ENCODE measurements at regions not wholly inside any gene's neighbourhood (a gene's known extent, or its start where the extent isn't known, plus 50 kb on each side); places are given as distances from the start of the nearest gene placed in this dataset.

GRCh38 chr13:81676008-81676407 is 1335.1 kb upstream of the SPRY2 start:
- no peaks in the 10 kb centered on the region for H3K79me2 ChIP-seq (ENCODE audit: control insufficient read depth, insufficient read depth, low read length)
- no peaks in the 10 kb centered on the region for H3K27me3 ChIP-seq (replicated peaks in 1 of 2; ENCODE audit: control insufficient read depth in 2 of 2, insufficient read depth in 2 of 2, low read length in 1 of 2)
- H4K20me1 ChIP-seq (ENCODE audit: control insufficient read depth, insufficient read depth) = no peaks in the 10 kb centered on the region
- no peak overlapping the region for H3K4me2 ChIP-seq (ENCODE audit: control insufficient read depth, insufficient read depth)
- intact Hi-C loops (cut with micrococcal nuclease; ENCODE audit: unreplicated experiment) = no loop called here
- ChIA-PET POLR2A (interaction anchor here (0.7 kb wide), 1 partner anchor 366 kb away, joined by 8 read pairs; no protein-coding TSS in a partner anchor), SMC1A (ENCODE audit: uncharacterized antibody, unreplicated experiment) (interaction anchor here (0.5 to 0.8 kb wide), 3 partner anchors 20 to 66 kb away, joined by 3 read pairs; no protein-coding TSS in a partner anchor), CTCF (interaction anchor here (0.9 to 1.4 kb wide), 2 partner anchors 11 to 1503 kb away, joined by 3 read pairs; no protein-coding TSS in a partner anchor), RAD21 (ENCODE audit: unreplicated experiment) (interaction anchor here (0.7 kb wide), 1 partner anchor 654 kb away, joined by 3 read pairs; no protein-coding TSS in a partner anchor)
- H3K9me3 ChIP-seq (replicated peaks; ENCODE audit: control insufficient read depth, insufficient read depth, low read length) = no peaks in the 10 kb centered on the region
- in situ Hi-C loops (cut with MboI) = no loop called here
- H2AFZ ChIP-seq (ENCODE audit: control insufficient read depth, low read depth, low read length) = no peak overlapping the region
- no peaks in the 10 kb centered on the region for H3K36me3 ChIP-seq (ENCODE audit: control insufficient read depth in 2 of 2, insufficient read depth in 2 of 2, low read length in 1 of 2)
- no peak overlapping the region for H3K27ac ChIP-seq (ENCODE audit: control insufficient read depth, insufficient read depth)
- FAIRE-seq (no peak), DNase-seq (ENCODE audit: low read depth, low spot score) (no peak), ATAC-seq (no peak)
- no peak overlapping the region for H3K4me3 ChIP-seq
- no peaks in the 10 kb centered on the region for H3K4me1 ChIP-seq (ENCODE audit: control insufficient read depth, insufficient read depth, low read length)
- H3K9ac ChIP-seq (ENCODE audit: control insufficient read depth, insufficient read depth, low read length) = no peak overlapping the region
- BruUV-seq (replicated peaks) = no TSS peak
- 15% methylated on average over 11 of the region's 11 CpGs for WGBS (ENCODE audit: insufficient coverage, insufficient replicate concordance, low lambda C conversion rate, missing lambda C conversion rate)
- TF ChIP-seq E2F4 (IDR thresholded peaks at IDR 0.05; ENCODE audit: low read depth, low read length) = no peak
- no peak for TF ChIP-seq NRF1 (conservative IDR thresholded peaks at IDR 0.05; ENCODE audit: low read depth, low read length)
- TF ChIP-seq PAX5 (IDR thresholded peaks at IDR 0.05; ENCODE audit: borderline replicate concordance, low read depth, low read length) = no peak
- TF ChIP-seq ZBTB11 (CRISPR knock-in tag; IDR thresholded peaks at IDR 0.05) = no peak
- no peak for TF ChIP-seq ATF2 (IDR thresholded peaks at IDR 0.05; ENCODE audit: low read length)
- TF ChIP-seq RBBP5 (conservative IDR thresholded peaks at IDR 0.05) = no peak
- TF ChIP-seq FOXM1 (IDR thresholded peaks at IDR 0.05; ENCODE audit: low read depth, low read length) = no peak
- no peak for TF ChIP-seq EGR1 (IDR thresholded peaks at IDR 0.05; ENCODE audit: borderline replicate concordance in 1 of 2, low read depth in 2 of 2, low read length in 2 of 2)
- no peak for TF ChIP-seq ZBTB4 (CRISPR knock-in tag; IDR thresholded peaks at IDR 0.05)
- TF ChIP-seq HSF1 (IDR thresholded peaks at IDR 0.05; ENCODE audit: low read depth, low read length) = no peak

Measured in GM12878 (cell line).